HEK293 (cell line): ENCODE measurements at regions not wholly inside any gene's neighbourhood (a gene's known extent, or its start where the extent isn't known, plus 50 kb on each side); places are given as distances from the start of the nearest gene placed in this dataset.

Experiments
- YY2 ChIP-seq: fragments of 450-650 bp; formaldehyde crosslinking; IDR thresholded peaks from 2 replicates; pipeline ENCODE4 v1.5.1; 2016; ENCODE audit warnings: missing biosample characterization, missing genetic modification characterization
- ZBTB1 ChIP-seq: fragments of 450-650 bp; formaldehyde crosslinking; IDR thresholded peaks from 2 replicates; pipeline ENCODE4 v1.5.1; 2016; ENCODE audit warnings: missing biosample characterization, missing genetic modification characterization
- ZNF223 ChIP-seq: fragments of 450-650 bp; formaldehyde crosslinking; IDR thresholded peaks from 2 replicates; pipeline ENCODE4 v1.5.1; 2016; ENCODE audit warnings: missing biosample characterization, missing genetic modification characterization
- ZNF274 ChIP-seq, 2 experiments: fragments of 200-500 bp in 1 of 2; fragments of 450-650 bp in 1 of 2; sonication (Bioruptor generic) in 1 of 2; formaldehyde crosslinking in 1 of 2; IDR thresholded peaks; 2 replicates each; pipeline versions ENCODE4 v1.5.1 to v1.6.1; 2014 to 2016; ENCODE audit warnings: borderline replicate concordance in 1 of 2, inconsistent platforms in 1 of 2, low read length in 1 of 2, missing biosample characterization in 1 of 2, missing genetic modification characterization in 1 of 2
- ZNF529 ChIP-seq: fragments of 450-650 bp; formaldehyde crosslinking; IDR thresholded peaks from 2 replicates; pipeline ENCODE4 v1.5.1; 2017; ENCODE audit warnings: missing genetic modification characterization, missing biosample characterization; ENCODE audit not compliant: insufficient replicate concordance
- ZNF747 ChIP-seq: fragments of 450-650 bp; formaldehyde crosslinking; IDR thresholded peaks from 2 replicates; pipeline ENCODE4 v1.5.1; 2016; ENCODE audit warnings: missing biosample characterization, missing genetic modification characterization
- TF ChIP-seq, protein P1 (sequence below): fragments of 450-650 bp; formaldehyde crosslinking; IDR thresholded peaks from 2 replicates; pipeline ENCODE4 v1.5.1; 2016; ENCODE audit warnings: missing biosample characterization, missing genetic modification characterization
- TF ChIP-seq, protein P2 (sequence below): fragments of 450-650 bp; formaldehyde crosslinking; optimal IDR thresholded peaks from 2 replicates; pipeline ENCODE3; 2016; ENCODE audit warnings: missing biosample characterization, mild to moderate bottlenecking, missing genetic modification characterization

DNA sequence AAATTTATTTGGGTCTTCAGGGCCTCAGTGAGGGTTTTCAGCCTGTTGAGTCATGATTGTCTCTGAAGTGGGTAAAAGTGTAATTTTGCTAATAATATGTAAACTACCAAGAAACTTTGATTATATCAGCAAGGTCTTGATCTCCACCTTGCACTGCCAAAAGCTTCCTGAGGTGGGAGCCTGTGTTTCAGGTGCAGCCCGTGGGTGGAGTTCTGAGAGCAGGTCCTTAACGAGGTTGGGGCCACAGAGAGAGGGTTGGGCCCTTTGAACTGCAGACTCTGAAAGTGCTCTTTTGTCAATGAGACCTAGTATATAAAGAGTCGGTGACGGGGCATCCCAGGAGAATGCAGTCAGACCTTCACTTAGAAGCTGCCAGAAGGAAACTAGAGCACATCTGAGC is 129.7 kb upstream of the MAP3K4 start:
- TF ChIP-seq, protein P1, sequence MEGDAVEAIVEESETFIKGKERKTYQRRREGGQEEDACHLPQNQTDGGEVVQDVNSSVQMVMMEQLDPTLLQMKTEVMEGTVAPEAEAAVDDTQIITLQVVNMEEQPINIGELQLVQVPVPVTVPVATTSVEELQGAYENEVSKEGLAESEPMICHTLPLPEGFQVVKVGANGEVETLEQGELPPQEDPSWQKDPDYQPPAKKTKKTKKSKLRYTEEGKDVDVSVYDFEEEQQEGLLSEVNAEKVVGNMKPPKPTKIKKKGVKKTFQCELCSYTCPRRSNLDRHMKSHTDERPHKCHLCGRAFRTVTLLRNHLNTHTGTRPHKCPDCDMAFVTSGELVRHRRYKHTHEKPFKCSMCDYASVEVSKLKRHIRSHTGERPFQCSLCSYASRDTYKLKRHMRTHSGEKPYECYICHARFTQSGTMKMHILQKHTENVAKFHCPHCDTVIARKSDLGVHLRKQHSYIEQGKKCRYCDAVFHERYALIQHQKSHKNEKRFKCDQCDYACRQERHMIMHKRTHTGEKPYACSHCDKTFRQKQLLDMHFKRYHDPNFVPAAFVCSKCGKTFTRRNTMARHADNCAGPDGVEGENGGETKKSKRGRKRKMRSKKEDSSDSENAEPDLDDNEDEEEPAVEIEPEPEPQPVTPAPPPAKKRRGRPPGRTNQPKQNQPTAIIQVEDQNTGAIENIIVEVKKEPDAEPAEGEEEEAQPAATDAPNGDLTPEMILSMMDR: no peak
- TF ChIP-seq YY2 (tag by site-specific recombination) (no peak), ZNF529 (tag by site-specific recombination) (no peak), ZNF747 (tag by site-specific recombination) (no peak), ZNF223 (tag by site-specific recombination) (no peak), ZNF274 (IDR thresholded peaks at IDR 0.05; ENCODE audit: low read length) (no peak), ZNF274 (tag by site-specific recombination; IDR thresholded peaks at IDR 0.05; ENCODE audit: borderline replicate concordance) (no peak), ZBTB1 (tag by site-specific recombination) (no peak)
- TF ChIP-seq, protein P2, sequence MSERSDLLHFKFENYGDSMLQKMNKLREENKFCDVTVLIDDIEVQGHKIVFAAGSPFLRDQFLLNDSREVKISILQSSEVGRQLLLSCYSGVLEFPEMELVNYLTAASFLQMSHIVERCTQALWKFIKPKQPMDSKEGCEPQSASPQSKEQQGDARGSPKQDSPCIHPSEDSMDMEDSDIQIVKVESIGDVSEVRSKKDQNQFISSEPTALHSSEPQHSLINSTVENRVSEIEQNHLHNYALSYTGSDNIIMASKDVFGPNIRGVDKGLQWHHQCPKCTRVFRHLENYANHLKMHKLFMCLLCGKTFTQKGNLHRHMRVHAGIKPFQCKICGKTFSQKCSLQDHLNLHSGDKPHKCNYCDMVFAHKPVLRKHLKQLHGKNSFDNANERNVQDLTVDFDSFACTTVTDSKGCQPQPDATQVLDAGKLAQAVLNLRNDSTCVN (tag by site-specific recombination): no peak
